Liver (tissue), 8 donors: ENCODE measurements at regions not wholly inside any gene's neighbourhood (a gene's known extent, or its start where the extent isn't known, plus 50 kb on each side); places are given as distances from the start of the nearest gene placed in this dataset.

Experiments
- DNase-seq: peaks from one replicate; pipeline ENCODE4 v3.0.0-alpha.2; 2017; ENCODE audit warnings: low spot score
- H3K27ac ChIP-seq, 2 donors: one replicate each; pipeline ENCODE4 v1.7.0; 2013; ENCODE audit warnings: inconsistent platforms in 2 of 2, low read length in 2 of 2, control low read depth in 1 of 2, low read depth in 1 of 2, mild to moderate bottlenecking in 1 of 2
- H3K27me3 ChIP-seq, 4 donors: one replicate each; pipeline versions ENCODE4 v1.6.1 to v1.7.0; 2013; ENCODE audit warnings: low read length in 3 of 4, inconsistent platforms in 1 of 4, mild to moderate bottlenecking in 1 of 4, moderate library complexity in 1 of 4; ENCODE audit not compliant: control insufficient read depth in 4 of 4, insufficient read depth in 4 of 4
- H3K36me3 ChIP-seq, 4 donors: one replicate each; pipeline versions ENCODE4 v1.6.1 to v1.7.0; 2013; ENCODE audit warnings: low read length in 3 of 4, mild to moderate bottlenecking in 3 of 4, low read depth in 1 of 4, moderate library complexity in 1 of 4; ENCODE audit not compliant: control insufficient read depth in 4 of 4, insufficient read depth in 3 of 4
- H3K4me1 ChIP-seq, 4 donors: one replicate each; pipeline versions ENCODE4 v1.6.1 to v1.7.0; 2013; ENCODE audit warnings: low read length in 3 of 4, mild to moderate bottlenecking in 3 of 4, moderate library complexity in 1 of 4; ENCODE audit not compliant: control insufficient read depth in 4 of 4, insufficient read depth in 4 of 4
- H3K4me3 ChIP-seq, 3 donors: one replicate each; pipeline versions ENCODE4 v1.6.1 to v1.7.0; 2013; ENCODE audit warnings: low read length in 3 of 3, control low read depth in 1 of 3, low read depth in 1 of 3, mild to moderate bottlenecking in 1 of 3
- H3K9ac ChIP-seq, 2 donors: one replicate each; pipeline ENCODE4 v1.7.0; 2013; ENCODE audit warnings: low read length in 2 of 2, mild to moderate bottlenecking in 2 of 2, moderate library complexity in 2 of 2, control low read depth in 1 of 2, low read depth in 1 of 2
- H3K9me3 ChIP-seq, 4 donors: one replicate each; pipeline versions ENCODE4 v1.6.1 to v1.7.0; 2013; ENCODE audit warnings: low read length in 3 of 4; ENCODE audit not compliant: control insufficient read depth in 4 of 4
- EGR1 ChIP-seq, 2 donors: IDR thresholded peaks; 2 replicates each; pipeline ENCODE4 v1.6.1; 2016 to 2018; ENCODE audit warnings: antibody characterized with exemption in 2 of 2, low read depth in 2 of 2
- FOXA1 ChIP-seq: IDR thresholded peaks from 2 replicates; pipeline ENCODE4 v1.6.1; 2016; ENCODE audit warnings: antibody characterized with exemption
- GABPA ChIP-seq, 2 donors: IDR thresholded peaks in 1 of 2; conservative IDR thresholded peaks in 1 of 2; 2 replicates each; pipeline ENCODE4 v1.6.1; 2016; ENCODE audit warnings: antibody characterized with exemption in 2 of 2, mild to moderate bottlenecking in 1 of 2, moderate library complexity in 1 of 2
- NR2F2 ChIP-seq: IDR thresholded peaks from 2 replicates; pipeline ENCODE4 v1.6.1; 2016; ENCODE audit warnings: antibody characterized with exemption
- RAD21 ChIP-seq, 2 donors: IDR thresholded peaks; 2 replicates each; pipeline ENCODE4 v1.6.1; 2016; ENCODE audit warnings: antibody characterized with exemption in 2 of 2, mild to moderate bottlenecking in 2 of 2
- RXRA ChIP-seq, 2 donors: IDR thresholded peaks; 2 replicates each; pipeline ENCODE4 v1.6.1; 2017 to 2018; ENCODE audit warnings: antibody characterized with exemption in 2 of 2, mild to moderate bottlenecking in 1 of 2
- SP1 ChIP-seq: IDR thresholded peaks from 2 replicates; pipeline ENCODE4 v1.6.1; 2018; ENCODE audit warnings: antibody characterized with exemption, mild to moderate bottlenecking
- TAF1 ChIP-seq: conservative IDR thresholded peaks from 2 replicates; pipeline ENCODE4 v1.6.1; 2016; ENCODE audit warnings: antibody characterized with exemption, mild to moderate bottlenecking
- YY1 ChIP-seq: IDR thresholded peaks from 2 replicates; pipeline ENCODE4 v1.6.1; 2016; ENCODE audit warnings: antibody characterized with exemption, mild to moderate bottlenecking
- WGBS: extraction: QIAGEN DNeasy Blood & Tissue Kit; methylation state at CpG from one replicate; pipeline ENCODE4 v1.1.7; 2013; 5-methylcytosine and 5-hydroxymethylcytosine counted together
- TF ChIP-seq, protein P1 (sequence below): fragments of 150-350 bp; IDR thresholded peaks from 2 replicates; pipeline ENCODE4 v1.5.1; 2017; ENCODE audit warnings: improper control_type of control experiment, low read depth, low read length; ENCODE audit not compliant: missing input control
- TF ChIP-seq, protein P2 (sequence below): IDR thresholded peaks from 2 replicates; pipeline ENCODE4 v1.6.1; 2016; ENCODE audit warnings: antibody characterized with exemption, mild to moderate bottlenecking
- TF ChIP-seq, protein P3 (sequence below): IDR thresholded peaks from 2 replicates; pipeline ENCODE4 v1.6.1; 2016; ENCODE audit warnings: antibody characterized with exemption
- TF ChIP-seq, protein P4 (sequence below): IDR thresholded peaks from 2 replicates; pipeline ENCODE4 v1.6.1; 2016; ENCODE audit warnings: antibody characterized with exemption
- donor health status: healthy.
- donor health status: healthy.
- donor health status: healthy.
- donor health status: healthy.
- donor health status: healthy.

DNA sequence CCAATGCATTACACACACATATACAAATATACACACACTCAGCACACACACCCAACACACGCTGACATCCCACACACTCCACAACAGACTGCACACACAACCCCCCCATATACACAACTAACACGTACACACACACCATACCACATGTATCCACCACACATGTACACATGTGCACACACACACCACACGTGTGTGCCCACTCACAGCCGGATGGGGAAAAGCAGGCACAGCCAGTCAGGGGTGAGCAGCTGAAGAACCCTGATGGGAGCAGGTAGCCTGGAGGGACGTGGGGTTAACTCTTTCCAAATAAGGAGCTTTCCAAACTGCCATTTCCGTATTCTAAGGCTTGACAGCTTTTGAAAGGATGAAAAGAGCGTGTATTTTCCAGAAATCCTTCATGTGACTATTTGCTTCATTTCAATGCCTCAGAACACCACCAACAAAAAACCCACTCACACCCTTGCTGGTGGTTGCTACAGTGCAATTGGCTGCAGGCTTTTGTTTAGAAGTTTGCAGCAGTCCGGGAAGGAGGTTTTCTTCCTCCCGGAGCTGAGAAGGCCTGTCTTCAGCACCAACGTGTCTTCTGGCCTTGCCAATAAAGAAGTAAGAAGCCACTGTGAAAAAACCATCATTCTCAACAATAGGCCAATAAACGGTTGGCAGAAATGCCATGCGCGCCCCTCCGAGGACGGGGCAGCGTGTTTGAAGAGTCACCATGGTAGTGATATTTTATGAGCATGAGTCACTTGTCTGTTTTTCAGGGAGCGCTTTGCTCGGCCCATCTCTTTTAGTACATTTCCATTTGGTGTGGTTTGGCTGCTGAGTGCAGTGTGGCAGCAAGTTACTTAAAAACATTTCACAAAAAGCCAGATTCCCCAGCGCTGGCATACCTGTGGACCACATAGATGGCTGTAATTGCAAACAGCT is 131.3 kb upstream of the GMDS start (continued):
- TF ChIP-seq, protein P1, sequence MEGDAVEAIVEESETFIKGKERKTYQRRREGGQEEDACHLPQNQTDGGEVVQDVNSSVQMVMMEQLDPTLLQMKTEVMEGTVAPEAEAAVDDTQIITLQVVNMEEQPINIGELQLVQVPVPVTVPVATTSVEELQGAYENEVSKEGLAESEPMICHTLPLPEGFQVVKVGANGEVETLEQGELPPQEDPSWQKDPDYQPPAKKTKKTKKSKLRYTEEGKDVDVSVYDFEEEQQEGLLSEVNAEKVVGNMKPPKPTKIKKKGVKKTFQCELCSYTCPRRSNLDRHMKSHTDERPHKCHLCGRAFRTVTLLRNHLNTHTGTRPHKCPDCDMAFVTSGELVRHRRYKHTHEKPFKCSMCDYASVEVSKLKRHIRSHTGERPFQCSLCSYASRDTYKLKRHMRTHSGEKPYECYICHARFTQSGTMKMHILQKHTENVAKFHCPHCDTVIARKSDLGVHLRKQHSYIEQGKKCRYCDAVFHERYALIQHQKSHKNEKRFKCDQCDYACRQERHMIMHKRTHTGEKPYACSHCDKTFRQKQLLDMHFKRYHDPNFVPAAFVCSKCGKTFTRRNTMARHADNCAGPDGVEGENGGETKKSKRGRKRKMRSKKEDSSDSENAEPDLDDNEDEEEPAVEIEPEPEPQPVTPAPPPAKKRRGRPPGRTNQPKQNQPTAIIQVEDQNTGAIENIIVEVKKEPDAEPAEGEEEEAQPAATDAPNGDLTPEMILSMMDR = no peak

DNA sequence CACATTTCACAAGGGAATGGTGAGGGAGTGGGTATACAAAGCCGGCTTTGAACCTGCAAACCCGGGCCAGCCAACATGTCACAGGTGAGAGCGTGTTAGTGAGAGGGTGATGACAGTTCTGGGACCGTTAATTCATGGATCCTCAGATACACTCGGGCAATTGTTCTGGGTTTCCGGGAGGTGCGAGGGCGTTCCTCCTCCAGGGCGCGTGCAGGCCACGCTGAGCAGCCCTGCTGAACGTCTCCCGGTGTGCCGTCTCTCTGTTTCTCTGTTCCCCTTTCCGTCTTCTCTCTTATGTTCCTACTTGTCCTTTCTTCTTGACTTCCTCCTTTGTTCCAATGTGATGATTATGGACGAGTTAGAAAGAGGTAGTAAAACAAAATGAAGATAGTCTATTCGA is 130.0 kb upstream of the GMDS start:
- DNase-seq = no peak

More for the DNA sequence above, 130.0 kb upstream of the GMDS start:
- Histone ChIP-seq H3K36me3 (no peaks in the 10 kb centered on the region), H3K9me3 (no peaks in the 10 kb centered on the region), H3K9ac (no peak overlapping the region), H3K27me3 (no peaks in the 10 kb centered on the region), H3K4me3 (no peak overlapping the region), H3K4me1 (no peaks in the 10 kb centered on the region), H3K27ac (no peak overlapping the region)
- TF ChIP-seq, protein P2, sequence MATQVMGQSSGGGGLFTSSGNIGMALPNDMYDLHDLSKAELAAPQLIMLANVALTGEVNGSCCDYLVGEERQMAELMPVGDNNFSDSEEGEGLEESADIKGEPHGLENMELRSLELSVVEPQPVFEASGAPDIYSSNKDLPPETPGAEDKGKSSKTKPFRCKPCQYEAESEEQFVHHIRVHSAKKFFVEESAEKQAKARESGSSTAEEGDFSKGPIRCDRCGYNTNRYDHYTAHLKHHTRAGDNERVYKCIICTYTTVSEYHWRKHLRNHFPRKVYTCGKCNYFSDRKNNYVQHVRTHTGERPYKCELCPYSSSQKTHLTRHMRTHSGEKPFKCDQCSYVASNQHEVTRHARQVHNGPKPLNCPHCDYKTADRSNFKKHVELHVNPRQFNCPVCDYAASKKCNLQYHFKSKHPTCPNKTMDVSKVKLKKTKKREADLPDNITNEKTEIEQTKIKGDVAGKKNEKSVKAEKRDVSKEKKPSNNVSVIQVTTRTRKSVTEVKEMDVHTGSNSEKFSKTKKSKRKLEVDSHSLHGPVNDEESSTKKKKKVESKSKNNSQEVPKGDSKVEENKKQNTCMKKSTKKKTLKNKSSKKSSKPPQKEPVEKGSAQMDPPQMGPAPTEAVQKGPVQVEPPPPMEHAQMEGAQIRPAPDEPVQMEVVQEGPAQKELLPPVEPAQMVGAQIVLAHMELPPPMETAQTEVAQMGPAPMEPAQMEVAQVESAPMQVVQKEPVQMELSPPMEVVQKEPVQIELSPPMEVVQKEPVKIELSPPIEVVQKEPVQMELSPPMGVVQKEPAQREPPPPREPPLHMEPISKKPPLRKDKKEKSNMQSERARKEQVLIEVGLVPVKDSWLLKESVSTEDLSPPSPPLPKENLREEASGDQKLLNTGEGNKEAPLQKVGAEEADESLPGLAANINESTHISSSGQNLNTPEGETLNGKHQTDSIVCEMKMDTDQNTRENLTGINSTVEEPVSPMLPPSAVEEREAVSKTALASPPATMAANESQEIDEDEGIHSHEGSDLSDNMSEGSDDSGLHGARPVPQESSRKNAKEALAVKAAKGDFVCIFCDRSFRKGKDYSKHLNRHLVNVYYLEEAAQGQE = no peak
- TF ChIP-seq, protein P1 = no peak
- no peak for TF ChIP-seq RAD21 (IDR thresholded peaks at IDR 0.05)
- TF ChIP-seq, protein P3, sequence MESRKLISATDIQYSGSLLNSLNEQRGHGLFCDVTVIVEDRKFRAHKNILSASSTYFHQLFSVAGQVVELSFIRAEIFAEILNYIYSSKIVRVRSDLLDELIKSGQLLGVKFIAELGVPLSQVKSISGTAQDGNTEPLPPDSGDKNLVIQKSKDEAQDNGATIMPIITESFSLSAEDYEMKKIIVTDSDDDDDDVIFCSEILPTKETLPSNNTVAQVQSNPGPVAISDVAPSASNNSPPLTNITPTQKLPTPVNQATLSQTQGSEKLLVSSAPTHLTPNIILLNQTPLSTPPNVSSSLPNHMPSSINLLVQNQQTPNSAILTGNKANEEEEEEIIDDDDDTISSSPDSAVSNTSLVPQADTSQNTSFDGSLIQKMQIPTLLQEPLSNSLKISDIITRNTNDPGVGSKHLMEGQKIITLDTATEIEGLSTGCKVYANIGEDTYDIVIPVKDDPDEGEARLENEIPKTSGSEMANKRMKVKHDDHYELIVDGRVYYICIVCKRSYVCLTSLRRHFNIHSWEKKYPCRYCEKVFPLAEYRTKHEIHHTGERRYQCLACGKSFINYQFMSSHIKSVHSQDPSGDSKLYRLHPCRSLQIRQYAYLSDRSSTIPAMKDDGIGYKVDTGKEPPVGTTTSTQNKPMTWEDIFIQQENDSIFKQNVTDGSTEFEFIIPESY = no peak
- TF ChIP-seq YY1 = no peak
- TF ChIP-seq EGR1 (IDR thresholded peaks at IDR 0.05; ENCODE audit: low read depth in 2 of 2) = no peak
- no peak for TF ChIP-seq GABPA (IDR thresholded peaks at IDR 0.05 in 1 of 2, conservative IDR thresholded peaks at IDR 0.05 in 1 of 2)
- no peak for TF ChIP-seq SP1
- TF ChIP-seq FOXA1 = no peak
- TF ChIP-seq RXRA (IDR thresholded peaks at IDR 0.05) = no peak
- TF ChIP-seq TAF1 = no peak
- TF ChIP-seq, protein P4, sequence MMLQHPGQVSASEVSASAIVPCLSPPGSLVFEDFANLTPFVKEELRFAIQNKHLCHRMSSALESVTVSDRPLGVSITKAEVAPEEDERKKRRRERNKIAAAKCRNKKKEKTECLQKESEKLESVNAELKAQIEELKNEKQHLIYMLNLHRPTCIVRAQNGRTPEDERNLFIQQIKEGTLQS = no peak
- no peak for TF ChIP-seq NR2F2
- 94% methylated on average over 17 of the region's 17 CpGs for WGBS
